DND-41 (cell line): ENCODE measurements at regions not wholly inside any gene's neighbourhood (a gene's known extent, or its start where the extent isn't known, plus 50 kb on each side); places are given as distances from the start of the nearest gene placed in this dataset.

Source experiments
- ATAC-seq: fragments of 200-7000 bp; cut with Tn5 transposase; 3 replicates; pipeline ENCODE4 v1.9.1; 2021; ENCODE audit warnings: low read depth; ENCODE audit not compliant: insufficient read depth
- DNase-seq: peaks from one replicate; pipeline ENCODE4 v3.0.0-alpha.2; 2020
- H2AFZ ChIP-seq: 2 replicates; pipeline ENCODE4 v1.6.0; 2012; ENCODE audit warnings: low read depth, low read length
- H3K27ac ChIP-seq: 2 replicates; pipeline ENCODE4 v1.5.1; 2012; ENCODE audit warnings: low read length, inconsistent platforms
- H3K27me3 ChIP-seq: fragments of 200-600 bp; sonication (generic); 2 replicates; pipeline ENCODE4 v1.6.0; 2012; ENCODE audit warnings: low read length, mild to moderate bottlenecking, inconsistent platforms; ENCODE audit not compliant: insufficient read depth, poor library complexity
- H3K36me3 ChIP-seq: 2 replicates; pipeline ENCODE4 v1.5.1; 2012; ENCODE audit warnings: low read length, inconsistent platforms; ENCODE audit not compliant: insufficient read depth
- H3K4me1 ChIP-seq: 2 replicates; pipeline ENCODE4 v1.5.1; 2012; ENCODE audit warnings: mild to moderate bottlenecking, low read length; ENCODE audit not compliant: insufficient read depth
- H3K4me2 ChIP-seq: 2 replicates; pipeline ENCODE4 v1.6.0; 2012; ENCODE audit warnings: mild to moderate bottlenecking, moderate library complexity, low read length, inconsistent platforms; ENCODE audit not compliant: insufficient read depth
- H3K4me3 ChIP-seq, 2 experiments: fragments of 200-600 bp in 1 of 2; shearing (Covaris generic) in 1 of 2; 2 replicates each; pipeline ENCODE4 v1.5.1; 2012 to 2016; ENCODE audit warnings: inconsistent platforms in 2 of 2, low read length in 2 of 2, mild to moderate bottlenecking in 2 of 2, low read depth in 1 of 2, moderate library complexity in 1 of 2
- H3K79me2 ChIP-seq: 2 replicates; pipeline ENCODE4 v1.6.0; 2012; ENCODE audit warnings: low read length, inconsistent platforms; ENCODE audit not compliant: insufficient read depth
- H3K9ac ChIP-seq: 2 replicates; pipeline ENCODE4 v1.6.0; 2012; ENCODE audit warnings: low read depth, mild to moderate bottlenecking, inconsistent platforms, low read length, moderate library complexity
- H3K9me3 ChIP-seq: 2 replicates; pipeline ENCODE4 v1.5.1; 2012; ENCODE audit warnings: low read length, moderate library complexity, mild to moderate bottlenecking, inconsistent platforms; ENCODE audit not compliant: insufficient read depth, severe bottlenecking
- H4K20me1 ChIP-seq: 2 replicates; pipeline ENCODE4 v1.6.0; 2012; ENCODE audit warnings: low read length; ENCODE audit not compliant: insufficient read depth
- CTCF ChIP-seq: IDR thresholded peaks from 2 replicates; pipeline ENCODE4 v1.5.1; 2012; ENCODE audit warnings: borderline replicate concordance, low read length, moderate library complexity, mild to moderate bottlenecking; ENCODE audit not compliant: poor library complexity, severe bottlenecking; ENCODE audit errors: extremely low read depth
- EZH2 ChIP-seq: IDR thresholded peaks from 3 replicates; pipeline ENCODE4 v1.6.1; 2012; ENCODE audit warnings: borderline replicate concordance, low read depth, mild to moderate bottlenecking, moderate library complexity, low read length, inconsistent platforms; ENCODE audit not compliant: severe bottlenecking

GRCh38 chr13:47421525-47421924 is 524.7 kb upstream of the HTR2A start:
- no peaks in the 10 kb centered on the region for H3K79me2 ChIP-seq
- H3K9ac ChIP-seq: no peak overlapping the region
- ATAC-seq (no peak), DNase-seq (no peak)
- no peak for TF ChIP-seq EZH2
- no peak for TF ChIP-seq CTCF
- no peak overlapping the region for H3K27ac ChIP-seq
- H3K27me3 ChIP-seq: peaks cover 1% of the 10 kb centered on the region
- no peak overlapping the region for H3K4me2 ChIP-seq
- H3K4me1 ChIP-seq: no peaks in the 10 kb centered on the region
- no peaks in the 10 kb centered on the region for H3K36me3 ChIP-seq
- H3K9me3 ChIP-seq: no peaks in the 10 kb centered on the region
- no peak overlapping the region for H2AFZ ChIP-seq
- no peaks in the 10 kb centered on the region for H4K20me1 ChIP-seq
- H3K4me3 ChIP-seq: no peak overlapping the region

GRCh38 chr13:47420568-47420967 is 523.7 kb upstream of the HTR2A start:
- H3K27me3 ChIP-seq: peaks cover 3% of the 10 kb centered on the region
- H2AFZ ChIP-seq: no peak overlapping the region
- no peak overlapping the region for H3K27ac ChIP-seq

GRCh38 chr13:47420020-47420419 is 523.2 kb upstream of the HTR2A start:
- ATAC-seq: no peak
- Histone ChIP-seq H3K27me3 (peaks cover 3% of the 10 kb centered on the region), H3K4me2 (no peak overlapping the region), H3K9me3 (no peaks in the 10 kb centered on the region), H2AFZ (no peak overlapping the region), H3K9ac (no peak overlapping the region), H3K79me2 (no peaks in the 10 kb centered on the region), H3K4me1 (no peaks in the 10 kb centered on the region), H4K20me1 (no peaks in the 10 kb centered on the region), H3K4me3 (no peak overlapping the region), H3K27ac (no peak overlapping the region), H3K36me3 (no peaks in the 10 kb centered on the region)
- TF ChIP-seq CTCF (no peak), EZH2 (no peak)
- no peak for DNase-seq

More at GRCh38 chr13:47420568-47420967, 523.7 kb upstream of the HTR2A start:
- no peak for ATAC-seq
- no peaks in the 10 kb centered on the region for H3K79me2 ChIP-seq
- H3K9me3 ChIP-seq: no peaks in the 10 kb centered on the region
- no peak for DNase-seq
- no peaks in the 10 kb centered on the region for H3K4me1 ChIP-seq
- no peaks in the 10 kb centered on the region for H3K36me3 ChIP-seq
- H3K9ac ChIP-seq: no peak overlapping the region
- no peak overlapping the region for H3K4me3 ChIP-seq
- H4K20me1 ChIP-seq: no peaks in the 10 kb centered on the region
- TF ChIP-seq EZH2: no peak
- TF ChIP-seq CTCF: no peak
- H3K4me2 ChIP-seq: no peak overlapping the region

GRCh38 chr13:47418206-47418920 is 521.5 kb upstream of the HTR2A start:
- no peak overlapping the region for H3K4me2 ChIP-seq
- no peaks in the 10 kb centered on the region for H3K4me1 ChIP-seq
- ATAC-seq (no peak), DNase-seq (no peak)
- no peak overlapping the region for H3K27ac ChIP-seq
- H3K27me3 ChIP-seq: peaks cover 3% of the 10 kb centered on the region
- H3K36me3 ChIP-seq: no peaks in the 10 kb centered on the region
- H3K79me2 ChIP-seq: no peaks in the 10 kb centered on the region
- TF ChIP-seq EZH2 (no peak), CTCF (no peak)
- H4K20me1 ChIP-seq: no peaks in the 10 kb centered on the region
- H3K4me3 ChIP-seq: no peak overlapping the region
- H3K9ac ChIP-seq: no peak overlapping the region
- H2AFZ ChIP-seq: no peak overlapping the region
- H3K9me3 ChIP-seq: no peaks in the 10 kb centered on the region
